ENCODE measurements at regions not wholly inside any gene's neighbourhood (a gene's known extent, or its start where the extent isn't known, plus 50 kb on each side); places are given as distances from the start of the nearest gene placed in this dataset.

DNA sequence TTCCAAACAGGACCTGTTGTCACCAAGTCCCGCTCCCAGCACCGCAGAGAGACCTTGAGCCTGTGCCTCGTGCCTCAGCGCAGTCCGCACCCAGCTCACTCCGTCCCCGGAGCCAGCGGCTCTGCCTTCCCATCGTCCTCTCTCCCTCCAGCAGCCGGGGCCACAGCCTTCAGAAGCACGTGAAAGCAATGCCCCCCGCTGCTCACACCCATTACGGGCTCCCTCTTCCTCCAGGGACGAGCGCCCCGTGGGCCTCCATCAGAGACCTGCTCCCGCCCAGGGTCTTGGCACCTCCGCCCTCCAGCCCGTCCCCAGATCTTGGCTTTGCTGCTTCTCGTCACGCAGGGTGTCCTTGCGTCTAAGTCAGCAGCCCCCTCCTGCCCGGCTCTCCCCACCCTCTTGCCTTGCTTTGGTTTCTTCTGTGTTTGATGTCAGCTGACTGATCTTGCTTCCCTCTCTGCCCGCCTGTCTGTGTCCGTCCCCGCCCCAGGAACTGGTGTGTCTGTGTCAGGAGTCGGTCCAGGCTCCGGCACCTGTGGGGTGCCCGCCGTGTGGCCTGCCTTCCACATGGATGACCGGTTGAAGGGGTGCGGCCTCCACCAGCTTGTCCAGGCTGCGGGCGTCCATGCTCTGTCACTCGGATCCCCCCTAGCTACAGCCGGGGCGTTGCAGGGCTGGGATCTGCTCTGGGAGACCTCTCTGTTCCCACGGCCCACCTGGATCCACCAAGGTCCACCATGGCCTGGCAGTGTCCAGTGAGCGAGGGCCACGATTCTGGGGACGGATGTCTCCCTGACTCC lies 61.9 kb downstream of the FOXL3 start:
- TF ChIP-seq CTCF (IDR thresholded peaks at IDR 0.05; ENCODE audit: insufficient read depth, low read length) (no peak), POLR2AphosphoS5 (IDR thresholded peaks at IDR 0.05; ENCODE audit: low read depth) (no peak)
- TF ChIP-seq, protein P1, sequence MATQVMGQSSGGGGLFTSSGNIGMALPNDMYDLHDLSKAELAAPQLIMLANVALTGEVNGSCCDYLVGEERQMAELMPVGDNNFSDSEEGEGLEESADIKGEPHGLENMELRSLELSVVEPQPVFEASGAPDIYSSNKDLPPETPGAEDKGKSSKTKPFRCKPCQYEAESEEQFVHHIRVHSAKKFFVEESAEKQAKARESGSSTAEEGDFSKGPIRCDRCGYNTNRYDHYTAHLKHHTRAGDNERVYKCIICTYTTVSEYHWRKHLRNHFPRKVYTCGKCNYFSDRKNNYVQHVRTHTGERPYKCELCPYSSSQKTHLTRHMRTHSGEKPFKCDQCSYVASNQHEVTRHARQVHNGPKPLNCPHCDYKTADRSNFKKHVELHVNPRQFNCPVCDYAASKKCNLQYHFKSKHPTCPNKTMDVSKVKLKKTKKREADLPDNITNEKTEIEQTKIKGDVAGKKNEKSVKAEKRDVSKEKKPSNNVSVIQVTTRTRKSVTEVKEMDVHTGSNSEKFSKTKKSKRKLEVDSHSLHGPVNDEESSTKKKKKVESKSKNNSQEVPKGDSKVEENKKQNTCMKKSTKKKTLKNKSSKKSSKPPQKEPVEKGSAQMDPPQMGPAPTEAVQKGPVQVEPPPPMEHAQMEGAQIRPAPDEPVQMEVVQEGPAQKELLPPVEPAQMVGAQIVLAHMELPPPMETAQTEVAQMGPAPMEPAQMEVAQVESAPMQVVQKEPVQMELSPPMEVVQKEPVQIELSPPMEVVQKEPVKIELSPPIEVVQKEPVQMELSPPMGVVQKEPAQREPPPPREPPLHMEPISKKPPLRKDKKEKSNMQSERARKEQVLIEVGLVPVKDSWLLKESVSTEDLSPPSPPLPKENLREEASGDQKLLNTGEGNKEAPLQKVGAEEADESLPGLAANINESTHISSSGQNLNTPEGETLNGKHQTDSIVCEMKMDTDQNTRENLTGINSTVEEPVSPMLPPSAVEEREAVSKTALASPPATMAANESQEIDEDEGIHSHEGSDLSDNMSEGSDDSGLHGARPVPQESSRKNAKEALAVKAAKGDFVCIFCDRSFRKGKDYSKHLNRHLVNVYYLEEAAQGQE (IDR thresholded peaks at IDR 0.05; ENCODE audit: insufficient replicate concordance, low read depth), result no peak

All from HL-60 (cell line).